Left lung (tissue), 4 donors: ENCODE measurements at regions not wholly inside any gene's neighbourhood (a gene's known extent, or its start where the extent isn't known, plus 50 kb on each side); places are given as distances from the start of the nearest gene placed in this dataset.

Source experiments
- ATAC-seq: fragments of 200-7000 bp; cut with Tn5 transposase; one replicate; pipeline ENCODE4 v1.9.1; 2020; ENCODE audit warnings: moderate library complexity
- DNase-seq, 4 donors: peaks; one replicate each; pipeline ENCODE4 v3.0.0-alpha.2; 2013 to 2020
- H3K27ac ChIP-seq, 2 donors: fragments of 200-600 bp; sonication (generic) in 1 of 2; one replicate each; pipeline versions ENCODE4 v1.5.0 to v1.8.0; 2020 to 2021
- H3K27me3 ChIP-seq, 2 donors: fragments of 200-600 bp; sonication (generic) in 1 of 2; one replicate each; pipeline versions ENCODE4 v1.5.0 to v1.8.0; 2020 to 2021
- H3K36me3 ChIP-seq, 2 donors: fragments of 200-600 bp; sonication (generic) in 1 of 2; one replicate each; pipeline versions ENCODE4 v1.5.0 to v1.8.0; 2020 to 2021
- H3K4me1 ChIP-seq, 2 donors: fragments of 200-600 bp; one replicate each; pipeline ENCODE4 v1.8.0; 2021
- H3K4me3 ChIP-seq, 2 donors: fragments of 200-600 bp; sonication (generic) in 1 of 2; one replicate each; pipeline versions ENCODE4 v1.5.0 to v1.8.0; 2020 to 2021; ENCODE audit warnings: mild to moderate bottlenecking in 1 of 2
- H3K9me3 ChIP-seq, 2 donors: fragments of 200-600 bp; sonication (generic) in 1 of 2; one replicate each; pipeline versions ENCODE4 v1.5.0 to v1.8.0; 2020 to 2021
- intact Hi-C, 2 donors: fragments of 100-400 bp; cut with DNase I; formaldehyde crosslinking; loops; one replicate each; pipeline versions ENCODE4 v1.11.2 to v1.14.2; 2022
- TF ChIP-seq, protein P1 (sequence below), 2 donors: fragments of 200-600 bp; sonication (generic) in 1 of 2; IDR thresholded peaks; one replicate each; pipeline versions ENCODE4 v1.5.0 to v1.8.0; 2021; ENCODE audit warnings: antibody characterized with exemption in 2 of 2
- donor health status: DM: no; HTN: yes; CAD: no.
- donor health status: DM: no; HTN: no; CAD: no.

GRCh38 chr1:57729181-57729580 lies 305.3 kb upstream of the DAB1 start:
- Histone ChIP-seq H3K36me3 (no peaks in the 10 kb centered on the region), H3K4me3 (no peak overlapping the region), H3K4me1 (no peaks in the 10 kb centered on the region), H3K9me3 (no peaks in the 10 kb centered on the region), H3K27me3 (no peaks in the 10 kb centered on the region), H3K27ac (no peak overlapping the region)
- TF ChIP-seq, protein P1, sequence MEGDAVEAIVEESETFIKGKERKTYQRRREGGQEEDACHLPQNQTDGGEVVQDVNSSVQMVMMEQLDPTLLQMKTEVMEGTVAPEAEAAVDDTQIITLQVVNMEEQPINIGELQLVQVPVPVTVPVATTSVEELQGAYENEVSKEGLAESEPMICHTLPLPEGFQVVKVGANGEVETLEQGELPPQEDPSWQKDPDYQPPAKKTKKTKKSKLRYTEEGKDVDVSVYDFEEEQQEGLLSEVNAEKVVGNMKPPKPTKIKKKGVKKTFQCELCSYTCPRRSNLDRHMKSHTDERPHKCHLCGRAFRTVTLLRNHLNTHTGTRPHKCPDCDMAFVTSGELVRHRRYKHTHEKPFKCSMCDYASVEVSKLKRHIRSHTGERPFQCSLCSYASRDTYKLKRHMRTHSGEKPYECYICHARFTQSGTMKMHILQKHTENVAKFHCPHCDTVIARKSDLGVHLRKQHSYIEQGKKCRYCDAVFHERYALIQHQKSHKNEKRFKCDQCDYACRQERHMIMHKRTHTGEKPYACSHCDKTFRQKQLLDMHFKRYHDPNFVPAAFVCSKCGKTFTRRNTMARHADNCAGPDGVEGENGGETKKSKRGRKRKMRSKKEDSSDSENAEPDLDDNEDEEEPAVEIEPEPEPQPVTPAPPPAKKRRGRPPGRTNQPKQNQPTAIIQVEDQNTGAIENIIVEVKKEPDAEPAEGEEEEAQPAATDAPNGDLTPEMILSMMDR (IDR thresholded peaks at IDR 0.05): no peak
- intact Hi-C loops: no loop called here
- DNase-seq (peak in 1 of 4 donors; percentile 70), ATAC-seq (no peak)

DNA sequence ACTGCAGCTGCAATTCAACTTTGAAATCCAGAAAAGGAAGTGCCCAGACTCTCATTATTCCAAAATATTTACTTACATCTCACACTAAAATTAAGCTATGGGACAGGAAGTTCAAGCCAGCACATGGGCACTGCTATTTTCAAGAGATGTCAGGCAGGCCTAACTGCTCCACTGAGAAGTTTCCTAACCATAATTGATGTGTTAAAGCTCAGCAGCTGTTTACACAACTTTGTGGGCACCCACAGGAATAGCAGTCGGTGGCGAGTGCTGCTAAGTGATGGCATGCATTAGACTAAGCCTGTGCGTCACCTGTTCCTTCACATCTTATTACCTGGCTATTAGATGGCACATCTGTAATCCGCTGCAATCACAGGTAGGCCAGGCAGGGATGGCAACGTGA lies 303.3 kb upstream of the DAB1 start:
- H3K4me3 ChIP-seq: no peak overlapping the region
- no peak for ATAC-seq
- H3K36me3 ChIP-seq: no peaks in the 10 kb centered on the region

GRCh38 chr1:57725318-57725717 lies 301.5 kb upstream of the DAB1 start:
- Histone ChIP-seq H3K4me3 (no peak overlapping the region), H3K27me3 (no peaks in the 10 kb centered on the region), H3K27ac (no peak overlapping the region), H3K4me1 (no peaks in the 10 kb centered on the region), H3K9me3 (no peaks in the 10 kb centered on the region), H3K36me3 (no peaks in the 10 kb centered on the region)
- TF ChIP-seq, protein P1 (IDR thresholded peaks at IDR 0.05): no peak
- intact Hi-C loops: no loop called here
- ATAC-seq (no peak), DNase-seq (no peak)

More for the DNA sequence above, 303.3 kb upstream of the DAB1 start:
- TF ChIP-seq, protein P1 (IDR thresholded peaks at IDR 0.05): no peak
- Histone ChIP-seq H3K27me3 (no peaks in the 10 kb centered on the region), H3K4me1 (no peaks in the 10 kb centered on the region), H3K9me3 (no peaks in the 10 kb centered on the region), H3K27ac (no peak overlapping the region)
- intact Hi-C loops: no loop called here
- no peak for DNase-seq

DNA sequence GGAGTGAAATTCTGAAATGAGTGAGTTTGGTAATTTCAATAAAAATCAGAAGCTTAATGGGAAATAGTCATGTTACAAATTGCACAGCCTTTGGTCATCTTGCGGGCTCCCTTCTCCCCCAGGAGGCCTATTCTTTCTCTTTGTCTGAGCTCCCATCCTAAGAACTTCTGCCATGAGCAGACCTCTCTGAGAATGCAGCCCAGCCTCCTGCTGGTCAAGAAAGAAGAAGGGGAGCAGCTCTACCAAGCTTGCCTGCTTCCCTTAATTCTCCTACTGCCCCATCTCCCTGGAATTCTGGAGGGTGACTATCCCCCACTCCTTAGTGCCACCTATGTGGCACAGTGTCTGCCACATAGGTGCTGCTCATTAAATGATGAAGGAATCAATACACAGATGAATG lies 300.7 kb upstream of the DAB1 start:
- no peak for DNase-seq
- Histone ChIP-seq H3K4me3 (no peak overlapping the region), H3K9me3 (no peaks in the 10 kb centered on the region), H3K36me3 (no peaks in the 10 kb centered on the region), H3K27ac (no peak overlapping the region), H3K27me3 (no peaks in the 10 kb centered on the region), H3K4me1 (no peaks in the 10 kb centered on the region)
- TF ChIP-seq, protein P1 (IDR thresholded peaks at IDR 0.05): no peak
- intact Hi-C loops: no loop called here
- no peak for ATAC-seq

GRCh38 chr1:57722285-57722978 lies 298.6 kb upstream of the DAB1 start:
- ATAC-seq: no peak
- Histone ChIP-seq H3K36me3 (no peaks in the 10 kb centered on the region), H3K9me3 (no peaks in the 10 kb centered on the region), H3K27me3 (no peaks in the 10 kb centered on the region), H3K27ac (no peak overlapping the region), H3K4me3 (no peak overlapping the region), H3K4me1 (no peaks in the 10 kb centered on the region)
- DNase-seq: no peak
- intact Hi-C loops: no loop called here
- TF ChIP-seq, protein P1 (IDR thresholded peaks at IDR 0.05): no peak
